HPDE6-E6E7 (cell line): ENCODE measurements at regions not wholly inside any gene's neighbourhood (a gene's known extent, or its start where the extent isn't known, plus 50 kb on each side); places are given as distances from the start of the nearest gene placed in this dataset.
"Not testable (repeated sequence)": the region's sequence is repeated elsewhere in the genome, so short reads cannot be mapped to it uniquely, and the experiment has no call there.

Source experiments
- DNase-seq: peaks from one replicate; pipeline ENCODE4 v3.0.0; 2011; ENCODE audit warnings: missing footprints; ENCODE audit errors: extremely low spot score

GRCh38 chr1:234902774-234903547 is 225.7 kb downstream of the TOMM20 start:
- DNase-seq: no peak

GRCh38 chr1:234901491-234902049 is 227.1 kb downstream of the TOMM20 start:
- DNase-seq: no peak

- DNase-seq: no peak
Observed at GRCh38 chr1:234900595-234900994, 228.0 kb downstream of the TOMM20 start.

GRCh38 chr1:234899730-234900072 is 228.9 kb downstream of the TOMM20 start:
- no peak for DNase-seq

- DNase-seq: peak; percentile 21
Observed at GRCh38 chr1:234899041-234899729, 229.5 kb downstream of the TOMM20 start.

- DNase-seq: no peak
Observed at GRCh38 chr1:234898455-234899033, 230.1 kb downstream of the TOMM20 start.

GRCh38 chr1:234897754-234898454 is 230.7 kb downstream of the TOMM20 start:
- DNase-seq: no peak

GRCh38 chr1:234897390-234897749 is 231.3 kb downstream of the TOMM20 start:
- no peak for DNase-seq

- DNase-seq: no peak
Observed at GRCh38 chr1:234896477-234897389, 231.9 kb downstream of the TOMM20 start.

GRCh38 chr1:234893725-234894630 is 234.7 kb downstream of the TOMM20 start:
- DNase-seq: peak; percentile 38

- DNase-seq: no peak
Observed at GRCh38 chr1:234893359-234893724, 235.3 kb downstream of the TOMM20 start.

- no peak for DNase-seq
Observed at GRCh38 chr1:234892642-234893041, 236.0 kb downstream of the TOMM20 start.

GRCh38 chr1:234891427-234891826 is 237.2 kb downstream of the TOMM20 start:
- no peak for DNase-seq

- DNase-seq: no peak
Observed at GRCh38 chr1:234889643-234890042, 239.0 kb downstream of the TOMM20 start.

GRCh38 chr1:234888247-234888646 is 240.4 kb downstream of the TOMM20 start:
- not testable (repeated sequence) for DNase-seq

GRCh38 chr1:234887016-234887900 is 241.4 kb downstream of the TOMM20 start:
- no peak for DNase-seq

- DNase-seq: no peak
Observed at GRCh38 chr1:234886081-234886984, 242.3 kb downstream of the TOMM20 start.

GRCh38 chr1:234885601-234886000 is 243.0 kb downstream of the TOMM20 start:
- DNase-seq: no peak
